DND-41 (cell line): ENCODE measurements at regions not wholly inside any gene's neighbourhood (a gene's known extent, or its start where the extent isn't known, plus 50 kb on each side); places are given as distances from the start of the nearest gene placed in this dataset.

Experiments used
- CTCF ChIP-seq: IDR thresholded peaks from 2 replicates; pipeline ENCODE4 v1.5.1; 2012; ENCODE audit warnings: borderline replicate concordance, low read length, moderate library complexity, mild to moderate bottlenecking; ENCODE audit not compliant: poor library complexity, severe bottlenecking; ENCODE audit errors: extremely low read depth
- EZH2 ChIP-seq: IDR thresholded peaks from 3 replicates; pipeline ENCODE4 v1.6.1; 2012; ENCODE audit warnings: borderline replicate concordance, low read depth, mild to moderate bottlenecking, moderate library complexity, low read length, inconsistent platforms; ENCODE audit not compliant: severe bottlenecking

DNA sequence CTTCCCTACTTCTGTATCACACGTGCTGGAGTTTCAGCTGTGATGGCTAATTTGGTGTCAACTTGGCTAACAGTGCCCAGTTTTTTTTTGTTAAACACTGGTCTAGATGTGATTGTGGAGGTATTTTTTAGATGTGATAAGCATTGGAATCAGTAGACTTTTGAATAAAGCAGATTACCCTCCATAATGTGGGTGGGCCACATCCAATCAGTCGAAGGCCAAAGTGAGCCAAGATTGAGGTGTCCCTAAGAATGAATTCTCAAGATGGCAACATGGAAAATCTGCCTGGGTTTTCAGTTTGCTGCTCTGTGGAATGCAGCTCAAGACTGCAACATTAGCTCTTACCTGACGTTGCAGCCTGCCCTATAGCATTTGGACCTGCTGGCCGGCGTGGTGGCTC is 68.8 kb upstream of the AGBL1 start:
- no peak for TF ChIP-seq CTCF
- no peak for TF ChIP-seq EZH2
